ENCODE measurements at regions not wholly inside any gene's neighbourhood (a gene's known extent, or its start where the extent isn't known, plus 50 kb on each side); places are given as distances from the start of the nearest gene placed in this dataset.

- DNase-seq (ENCODE audit: low read depth): no peak
- no peak for TF ChIP-seq CTCF (IDR thresholded peaks at IDR 0.05; ENCODE audit: low read depth, low read length, missing control alignments)
- in situ Hi-C loops (cut with HindIII; ENCODE audit: low sequenced_read_pairs): loop anchor here (25.0 kb wide), 1 partner anchor 742 kb away; no protein-coding TSS in a partner anchor
- no peak overlapping the region for H3K4me3 ChIP-seq (ENCODE audit: low read depth, low read length)
These were observed 298.5 kb upstream of the CD180 start for GRCh38 chr5:67495072-67495471.

- H3K4me3 ChIP-seq (ENCODE audit: low read depth, low read length): no peak overlapping the region
- in situ Hi-C loops (cut with HindIII; ENCODE audit: low sequenced_read_pairs): loop anchor here (25.0 kb wide), 1 partner anchor 743 kb away; no protein-coding TSS in a partner anchor
- no peak for TF ChIP-seq CTCF (IDR thresholded peaks at IDR 0.05; ENCODE audit: low read depth, low read length, missing control alignments)
- no peak for DNase-seq (ENCODE audit: low read depth)
These were observed 297.7 kb upstream of the CD180 start for GRCh38 chr5:67494186-67494855.

GRCh38 chr5:67493676-67494075 is 297.1 kb upstream of the CD180 start:
- in situ Hi-C loops (cut with HindIII; ENCODE audit: low sequenced_read_pairs): loop anchor here (25.0 kb wide), 1 partner anchor 744 kb away; no protein-coding TSS in a partner anchor
- H3K4me3 ChIP-seq (ENCODE audit: low read depth, low read length): no peak overlapping the region
- TF ChIP-seq CTCF (IDR thresholded peaks at IDR 0.05; ENCODE audit: low read depth, low read length, missing control alignments): no peak
- DNase-seq (ENCODE audit: low read depth): no peak

- DNase-seq (ENCODE audit: low read depth): no peak
- TF ChIP-seq CTCF (IDR thresholded peaks at IDR 0.05; ENCODE audit: low read depth, low read length, missing control alignments): no peak
- in situ Hi-C loops (cut with HindIII; ENCODE audit: low sequenced_read_pairs): loop anchor here (25.0 kb wide), 1 partner anchor 747 kb away; no protein-coding TSS in a partner anchor
- H3K4me3 ChIP-seq (ENCODE audit: low read depth, low read length): no peak overlapping the region
These were observed 294.1 kb upstream of the CD180 start for GRCh38 chr5:67490543-67491321.

- DNase-seq (ENCODE audit: low read depth): no peak
- in situ Hi-C loops (cut with HindIII; ENCODE audit: low sequenced_read_pairs): loop anchor here (25.0 kb wide), 1 partner anchor 748 kb away; no protein-coding TSS in a partner anchor
- H3K4me3 ChIP-seq (ENCODE audit: low read depth, low read length): no peak overlapping the region
- TF ChIP-seq CTCF (IDR thresholded peaks at IDR 0.05; ENCODE audit: low read depth, low read length, missing control alignments): no peak
These were observed 292.3 kb upstream of the CD180 start for GRCh38 chr5:67488885-67489284.

- in situ Hi-C loops (cut with HindIII; ENCODE audit: low sequenced_read_pairs): loop anchor here (25.0 kb wide), 1 partner anchor 749 kb away; no protein-coding TSS in a partner anchor
- no peak for TF ChIP-seq CTCF (IDR thresholded peaks at IDR 0.05; ENCODE audit: low read depth, low read length, missing control alignments)
- no peak for DNase-seq (ENCODE audit: low read depth)
- no peak overlapping the region for H3K4me3 ChIP-seq (ENCODE audit: low read depth, low read length)
These were observed 291.3 kb upstream of the CD180 start for GRCh38 chr5:67487862-67488261.
